ENCODE measurements at regions not wholly inside any gene's neighbourhood (a gene's known extent, or its start where the extent isn't known, plus 50 kb on each side); places are given as distances from the start of the nearest gene placed in this dataset.

DNA sequence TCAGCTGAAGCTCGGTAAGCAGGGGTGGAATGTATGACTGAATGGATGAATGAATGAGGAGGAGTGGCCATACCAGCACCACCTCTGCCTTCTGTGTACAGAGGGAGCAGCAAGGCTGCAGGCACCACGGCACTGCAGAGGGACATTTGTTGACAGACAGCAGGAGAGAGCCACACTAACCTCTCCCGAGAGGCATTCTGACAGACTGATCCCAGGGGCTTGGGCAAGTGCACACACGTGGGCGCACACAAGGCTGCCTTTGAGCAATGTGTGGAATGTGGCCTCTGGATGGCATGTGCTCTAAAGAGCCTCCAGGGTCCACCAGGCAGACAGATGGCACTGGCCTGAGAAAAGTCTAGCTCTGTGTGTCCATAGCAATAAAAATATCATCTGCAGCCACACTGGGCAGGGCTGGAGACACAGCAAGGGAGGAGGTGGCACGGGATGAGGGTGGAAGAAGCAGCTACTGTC, 111.8 kb downstream of the ACTL7B start:
- TF ChIP-seq, protein P1, sequence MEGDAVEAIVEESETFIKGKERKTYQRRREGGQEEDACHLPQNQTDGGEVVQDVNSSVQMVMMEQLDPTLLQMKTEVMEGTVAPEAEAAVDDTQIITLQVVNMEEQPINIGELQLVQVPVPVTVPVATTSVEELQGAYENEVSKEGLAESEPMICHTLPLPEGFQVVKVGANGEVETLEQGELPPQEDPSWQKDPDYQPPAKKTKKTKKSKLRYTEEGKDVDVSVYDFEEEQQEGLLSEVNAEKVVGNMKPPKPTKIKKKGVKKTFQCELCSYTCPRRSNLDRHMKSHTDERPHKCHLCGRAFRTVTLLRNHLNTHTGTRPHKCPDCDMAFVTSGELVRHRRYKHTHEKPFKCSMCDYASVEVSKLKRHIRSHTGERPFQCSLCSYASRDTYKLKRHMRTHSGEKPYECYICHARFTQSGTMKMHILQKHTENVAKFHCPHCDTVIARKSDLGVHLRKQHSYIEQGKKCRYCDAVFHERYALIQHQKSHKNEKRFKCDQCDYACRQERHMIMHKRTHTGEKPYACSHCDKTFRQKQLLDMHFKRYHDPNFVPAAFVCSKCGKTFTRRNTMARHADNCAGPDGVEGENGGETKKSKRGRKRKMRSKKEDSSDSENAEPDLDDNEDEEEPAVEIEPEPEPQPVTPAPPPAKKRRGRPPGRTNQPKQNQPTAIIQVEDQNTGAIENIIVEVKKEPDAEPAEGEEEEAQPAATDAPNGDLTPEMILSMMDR (IDR thresholded peaks at IDR 0.05; ENCODE audit: low read depth, low read length, poor library complexity, severe bottlenecking): no peak
- TF ChIP-seq EZH2phosphoT487 (IDR thresholded peaks at IDR 0.05; ENCODE audit: borderline replicate concordance, low read length): no peak
